HG03565 (cell line): ENCODE measurements at regions not wholly inside any gene's neighbourhood (a gene's known extent, or its start where the extent isn't known, plus 50 kb on each side); places are given as distances from the start of the nearest gene placed in this dataset.

Source experiments
- ATAC-seq: cut with Tn5 transposase; IDR thresholded peaks from one replicate; pipeline ENCODE4 v1.9.1; 2021; ENCODE audit warnings: mild to moderate bottlenecking, moderate library complexity; ENCODE audit not compliant: unreplicated experiment

GRCh38 chr9:23559522-23559921 lies 266.5 kb downstream of the ELAVL2 start:
- no peak for ATAC-seq

DNA sequence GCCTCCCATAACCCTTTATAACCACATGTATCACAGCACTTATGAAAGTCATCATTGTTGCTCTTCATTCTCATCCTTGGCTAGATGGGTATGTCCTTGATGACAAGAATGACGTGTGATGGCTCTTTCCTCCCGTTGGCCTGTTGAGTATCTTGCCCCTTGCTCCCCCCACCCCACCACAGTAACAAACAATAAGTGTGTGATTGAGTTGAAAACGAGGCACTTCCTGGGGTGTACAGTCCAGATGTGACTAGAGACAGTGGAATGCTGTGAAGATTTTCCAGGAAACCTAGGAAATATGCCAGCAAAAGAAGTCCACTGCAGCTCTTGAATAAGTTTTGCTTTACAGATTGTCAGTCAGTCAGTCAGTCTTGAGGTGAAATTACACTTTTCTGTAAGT lies 262.5 kb downstream of the ELAVL2 start:
- no peak for ATAC-seq

GRCh38 chr9:23567516-23568165 lies 258.4 kb downstream of the ELAVL2 start:
- no peak for ATAC-seq

DNA sequence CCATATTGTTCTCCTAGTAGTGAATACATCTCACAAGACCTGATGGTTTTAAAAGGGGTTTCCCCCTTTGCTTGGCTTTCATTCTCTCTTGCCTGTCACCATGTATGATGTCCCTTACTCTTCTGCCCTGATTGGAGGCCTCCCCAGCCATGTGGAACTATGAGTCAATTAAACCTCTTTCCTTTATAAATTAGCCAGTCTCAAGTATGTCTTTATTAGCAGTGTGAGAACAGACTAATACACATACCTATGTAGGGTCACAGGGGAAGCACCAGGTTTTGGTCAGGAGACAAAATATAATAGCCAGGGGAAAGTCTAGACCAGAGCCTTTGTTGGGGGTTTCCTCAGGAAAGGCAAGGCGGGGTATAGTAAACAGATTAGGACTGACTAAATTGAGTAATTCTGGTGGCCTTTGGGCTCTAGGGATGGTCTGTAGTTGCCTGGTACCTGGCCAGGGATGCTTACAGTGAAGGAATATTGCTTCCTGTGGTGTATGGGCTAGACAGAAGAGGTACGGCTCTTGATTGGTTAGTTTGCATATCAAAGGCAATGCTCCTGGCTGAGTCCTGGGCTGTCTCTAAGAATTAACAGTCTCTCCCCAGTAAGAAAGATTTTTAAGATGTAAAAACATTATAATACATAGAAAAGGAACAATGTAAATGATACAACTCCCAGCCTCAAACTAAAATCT lies 254.5 kb downstream of the ELAVL2 start:
- no peak for ATAC-seq

DNA sequence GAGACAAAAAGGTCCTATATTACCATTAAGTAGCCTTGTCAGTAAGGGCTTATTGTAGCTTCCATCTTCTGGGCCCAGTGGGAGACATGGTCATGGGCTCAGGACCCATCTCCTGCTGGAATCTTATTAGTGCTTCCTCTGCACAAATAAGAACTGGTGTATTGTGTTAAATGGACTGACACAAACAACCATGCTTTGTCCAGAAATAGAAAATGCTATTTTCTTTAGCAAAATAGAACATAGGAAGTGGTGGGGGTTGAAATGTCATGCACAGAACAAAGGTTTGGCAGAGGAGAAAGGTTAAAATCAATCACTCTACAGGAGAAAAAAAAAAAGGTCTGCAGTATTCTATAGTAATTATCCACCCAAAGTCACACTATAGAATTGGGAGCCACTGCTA lies 252.2 kb downstream of the ELAVL2 start:
- ATAC-seq, result no peak

- no peak for ATAC-seq
Observed at GRCh38 chr9:23577611-23578010, 248.4 kb downstream of the ELAVL2 start.

DNA sequence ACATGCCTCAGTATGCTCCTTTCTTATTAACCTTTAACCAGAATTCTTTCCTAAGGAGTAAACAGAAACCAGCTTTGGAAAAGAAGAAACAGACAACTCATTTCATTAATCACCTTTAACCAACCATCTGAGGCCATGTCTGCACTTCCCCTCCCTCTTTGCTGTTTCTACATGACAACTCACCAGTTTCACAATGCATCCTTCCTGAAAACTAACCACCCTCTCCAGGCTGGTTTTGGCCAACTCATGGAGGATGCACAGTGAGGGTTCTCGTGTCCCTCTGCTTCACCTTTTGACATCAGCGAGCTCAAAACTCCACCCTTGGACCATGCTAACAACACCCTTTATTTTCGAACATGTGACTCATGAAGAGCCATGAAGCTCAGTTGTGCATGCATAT lies 244.1 kb downstream of the ELAVL2 start:
- ATAC-seq, result no peak

DNA sequence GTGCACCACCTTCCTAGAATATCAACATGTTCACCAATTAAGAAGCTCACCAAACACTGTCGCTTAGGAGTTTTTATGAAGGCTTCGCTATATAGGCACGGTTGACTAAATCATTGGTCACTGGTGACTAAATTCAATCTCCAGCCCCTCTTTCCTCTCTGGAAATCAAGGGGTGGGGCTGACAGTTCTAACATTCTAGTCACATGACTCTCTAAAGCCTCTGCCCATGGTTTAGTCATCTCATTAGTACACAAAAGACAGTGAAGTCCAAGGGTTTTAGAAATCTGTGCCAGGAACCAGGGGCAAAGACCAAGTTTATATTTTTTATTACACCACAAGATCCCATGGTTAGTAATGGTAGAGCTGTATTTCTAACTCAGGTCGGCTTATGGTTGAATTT lies 243.2 kb downstream of the ELAVL2 start:
- ATAC-seq, result no peak

DNA sequence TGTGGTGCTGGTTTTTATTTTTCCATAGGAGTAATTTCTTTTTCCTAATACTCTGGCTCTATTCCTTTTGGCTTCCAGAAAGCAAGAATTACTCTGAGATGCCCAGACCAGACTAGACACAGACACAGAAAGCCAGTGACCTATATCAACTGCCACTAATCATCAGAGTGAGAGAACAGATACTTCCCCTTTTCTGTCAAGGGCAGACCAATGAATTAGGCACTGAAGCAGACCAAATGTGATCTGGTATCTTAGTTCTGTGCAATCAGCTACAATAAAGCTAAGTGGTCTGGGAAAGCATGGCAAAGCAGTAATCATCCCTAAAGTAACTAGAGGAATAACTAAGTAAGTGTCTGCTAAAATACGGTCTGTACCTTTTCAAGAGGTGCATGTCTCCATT lies 239.1 kb downstream of the ELAVL2 start:
- ATAC-seq, result no peak

DNA sequence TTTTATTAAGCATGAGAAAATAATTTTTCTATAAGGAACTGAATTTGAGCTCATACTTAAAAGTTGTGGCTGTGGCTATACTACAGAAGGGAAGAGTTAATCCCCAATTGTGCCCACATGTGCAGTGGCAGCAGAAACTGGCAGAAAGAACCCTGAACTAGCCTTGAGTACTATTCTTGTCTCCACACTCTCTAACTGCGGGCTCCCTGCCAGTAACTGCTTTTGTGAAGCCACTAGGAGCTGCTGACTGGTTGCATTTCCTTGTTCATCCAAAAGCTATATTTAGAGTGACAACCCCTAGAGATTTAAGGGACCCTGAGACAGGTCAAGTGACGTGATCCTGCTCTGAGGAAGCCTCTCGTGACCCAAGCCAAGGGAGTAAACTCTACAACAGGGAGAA lies 238.6 kb downstream of the ELAVL2 start:
- ATAC-seq, result no peak

- ATAC-seq, result no peak
Observed at GRCh38 chr9:23587903-23588302, 238.1 kb downstream of the ELAVL2 start.

DNA sequence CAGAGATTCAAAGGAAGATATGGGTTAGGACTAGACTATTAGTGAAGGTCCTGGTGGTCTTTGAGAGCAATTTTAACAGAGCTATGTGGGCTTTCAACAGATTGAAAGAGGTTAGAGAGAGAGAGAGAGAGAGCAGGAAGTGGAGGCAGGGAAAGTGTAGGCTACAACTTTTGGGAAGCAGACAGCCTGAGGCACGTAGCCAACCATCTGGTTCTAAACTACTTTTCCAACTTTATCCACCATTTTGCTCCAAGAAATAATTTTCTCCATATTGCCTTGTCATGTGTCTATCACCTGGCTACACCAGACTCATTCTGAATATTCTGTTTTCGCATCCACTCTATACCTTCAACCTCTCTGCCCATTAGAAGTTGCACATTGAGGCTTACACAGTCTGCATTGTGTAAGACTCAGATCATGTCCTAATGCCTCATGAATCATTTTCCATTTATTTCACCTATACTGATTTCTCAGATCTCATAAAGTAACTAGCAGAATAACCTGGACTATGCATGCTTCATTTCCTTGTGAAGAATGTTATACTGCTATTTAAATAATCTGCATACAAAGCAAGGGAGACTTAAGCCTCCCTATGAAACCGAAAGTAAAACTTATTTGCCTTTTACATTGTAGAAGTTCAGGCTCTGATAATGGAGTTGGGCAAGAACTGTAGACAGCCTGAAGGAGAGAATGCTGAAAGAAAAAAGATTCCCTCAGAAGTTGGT lies 235.6 kb downstream of the ELAVL2 start:
- ATAC-seq, result no peak

DNA sequence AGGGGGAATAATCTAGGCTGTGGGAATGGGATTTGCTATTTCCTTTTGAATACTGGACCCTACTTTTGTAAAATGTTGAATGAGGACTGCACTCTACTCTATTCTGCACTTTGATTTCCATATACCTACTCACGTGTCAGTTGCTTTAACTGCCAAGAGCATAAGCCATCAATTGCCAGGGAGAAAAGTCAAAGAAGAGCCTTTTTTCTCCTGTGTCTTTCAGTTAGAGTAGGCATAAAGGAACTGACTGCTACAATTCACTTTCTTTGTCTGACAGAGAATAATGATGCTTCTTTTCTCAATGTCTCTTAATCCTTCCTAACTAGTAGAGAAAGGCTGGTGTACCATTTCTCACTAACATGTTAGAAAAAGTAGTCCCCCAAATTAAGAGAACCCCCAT lies 231.6 kb downstream of the ELAVL2 start:
- no peak for ATAC-seq

- ATAC-seq, result no peak
Observed at GRCh38 chr9:23596913-23597634, 229.0 kb downstream of the ELAVL2 start.

- ATAC-seq, result no peak
Observed at GRCh38 chr9:23598994-23599393, 227.0 kb downstream of the ELAVL2 start.

DNA sequence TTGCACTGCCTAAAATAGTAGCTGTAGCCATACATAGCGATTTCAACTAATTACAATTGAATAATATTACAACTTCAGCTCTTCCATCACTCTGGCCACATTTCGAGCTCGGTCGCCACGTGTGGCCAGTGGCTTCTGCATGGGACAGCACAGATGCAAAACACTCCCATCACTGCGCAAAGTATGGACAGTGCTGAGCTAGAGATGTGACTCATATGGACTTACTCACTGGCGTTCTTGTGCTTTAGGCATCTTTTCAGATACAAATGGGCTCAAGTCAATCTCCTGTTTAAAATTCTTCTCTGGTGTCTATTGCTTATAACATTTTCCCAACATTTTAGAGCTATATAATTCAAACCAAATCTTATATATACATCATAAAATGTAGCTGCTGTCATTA lies 222.7 kb downstream of the ELAVL2 start:
- no peak for ATAC-seq

DNA sequence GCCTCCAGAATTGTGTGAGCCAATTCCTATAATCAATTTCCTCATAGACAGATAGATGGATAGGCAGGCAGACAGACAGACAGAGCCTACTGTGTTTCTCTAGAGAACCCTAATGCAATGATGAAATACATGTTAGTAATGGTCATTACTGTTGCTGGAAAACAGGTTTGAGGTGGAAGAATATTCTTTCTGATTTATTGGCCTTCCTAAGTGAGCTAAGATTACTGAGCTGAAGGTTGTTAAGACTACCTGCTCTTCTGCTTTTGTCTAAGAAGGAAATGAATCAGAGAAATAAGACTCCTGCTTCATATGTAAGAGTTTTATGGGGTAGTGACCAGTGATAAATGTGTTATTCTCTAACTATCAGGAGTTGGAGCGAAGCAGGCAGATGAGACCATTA lies 219.9 kb downstream of the ELAVL2 start:
- ATAC-seq, result no peak

- no peak for ATAC-seq
Observed at GRCh38 chr9:23608456-23608855, 217.6 kb downstream of the ELAVL2 start.

GRCh38 chr9:23611869-23612268 lies 214.2 kb downstream of the ELAVL2 start:
- no peak for ATAC-seq

DNA sequence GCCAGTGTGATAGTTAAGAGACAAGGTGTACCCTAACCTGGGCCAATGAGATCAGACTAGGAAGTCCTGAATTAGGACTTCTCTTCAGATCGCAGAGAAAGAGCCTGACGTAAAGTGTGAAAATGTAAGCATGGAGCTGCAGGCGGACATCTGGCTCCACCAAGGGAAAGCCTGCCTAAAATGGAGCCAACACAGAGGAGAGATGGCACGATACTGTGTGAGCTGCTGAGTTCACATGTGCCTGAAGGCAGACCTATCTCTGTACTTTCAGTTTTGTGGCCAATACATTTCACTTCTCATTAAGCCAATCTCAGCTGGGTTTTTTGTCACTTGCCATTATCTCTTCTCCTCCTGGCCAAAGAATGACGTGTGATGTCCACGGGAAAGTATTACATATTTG lies 210.5 kb downstream of the ELAVL2 start:
- ATAC-seq, result no peak

DNA sequence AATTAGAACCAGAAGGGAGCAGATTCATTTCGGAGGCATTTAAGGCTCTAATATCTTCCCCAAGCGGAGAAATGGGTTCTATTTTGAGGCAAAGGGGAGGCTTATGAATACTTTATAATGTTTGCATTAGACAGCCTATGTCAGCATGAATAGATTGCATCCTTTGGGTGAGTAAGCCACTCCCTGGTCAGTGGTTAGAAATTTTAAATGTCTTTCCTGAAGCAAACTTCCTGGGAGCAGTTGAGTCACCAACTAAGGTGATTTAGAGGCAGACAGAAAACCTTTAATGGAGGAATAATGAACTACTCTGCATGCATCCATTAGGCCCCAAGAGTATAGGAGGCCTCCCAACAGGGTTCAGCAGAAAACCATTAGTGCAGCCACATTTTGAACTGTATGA lies 204.9 kb downstream of the ELAVL2 start:
- ATAC-seq, result no peak

DNA sequence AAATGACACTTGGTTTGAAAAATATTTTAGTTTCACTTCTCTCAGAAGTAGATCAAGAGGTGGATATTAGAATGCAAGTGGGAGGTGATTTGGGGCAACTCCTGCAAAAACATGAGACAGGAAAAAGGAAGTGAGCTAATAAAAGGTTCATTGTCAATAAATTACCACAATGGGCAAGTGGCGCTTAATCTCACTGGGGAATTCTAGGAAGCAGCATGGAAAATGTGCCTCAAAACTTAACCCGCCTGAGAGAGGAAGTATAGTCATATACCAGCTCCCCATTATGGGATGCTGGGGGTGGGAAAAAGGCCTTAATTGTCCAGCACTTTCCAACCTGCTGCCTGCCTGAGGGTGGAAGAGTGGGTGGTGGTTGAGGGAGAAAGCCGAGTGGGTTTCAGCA lies 204.1 kb downstream of the ELAVL2 start:
- no peak for ATAC-seq
